SK-N-SH treated with all-trans-retinoic acid at 6 μM for 48 hours (cell line): ENCODE measurements at regions not wholly inside any gene's neighbourhood (a gene's known extent, or its start where the extent isn't known, plus 50 kb on each side); places are given as distances from the start of the nearest gene placed in this dataset.

Experiments used
- ATAC-seq: fragments of 200-7000 bp; cut with Tn5 transposase; 3 replicates; pipeline ENCODE4 v1.9.1; 2020; ENCODE audit warnings: mild to moderate bottlenecking, moderate library complexity
- ARNTL ChIP-seq: fragments of 450-650 bp; formaldehyde crosslinking; IDR thresholded peaks from 2 replicates; pipeline ENCODE4 v1.5.0; 2020; ENCODE audit warnings: low read depth, mild to moderate bottlenecking, moderate library complexity, borderline replicate concordance
- BACH2 ChIP-seq: fragments of 250-450 bp; sonication (Bioruptor Pico); IDR thresholded peaks from 2 replicates; pipeline ENCODE4 v1.9.0; 2021; ENCODE audit warnings: mild to moderate bottlenecking, borderline replicate concordance
- ESRRG ChIP-seq: fragments of 250-450 bp; sonication (Bioruptor Pico); IDR thresholded peaks from 2 replicates; pipeline ENCODE4 v1.6.1; 2021; ENCODE audit warnings: mild to moderate bottlenecking
- GLIS3 ChIP-seq: fragments of 250-450 bp; sonication (Bioruptor Pico); IDR thresholded peaks from 2 replicates; pipeline ENCODE4 v1.5.0; 2020; ENCODE audit warnings: mild to moderate bottlenecking, moderate library complexity
- ISL1 ChIP-seq: fragments of 250-450 bp; sonication (Bioruptor Pico); IDR thresholded peaks from 2 replicates; pipeline ENCODE4 v2.1.2; 2022; ENCODE audit warnings: mild to moderate bottlenecking, moderate library complexity
- OSR1 ChIP-seq: fragments of 250-450 bp; sonication (Bioruptor Pico); IDR thresholded peaks from 2 replicates; pipeline ENCODE4 v1.8.0; 2022; ENCODE audit warnings: moderate library complexity, mild to moderate bottlenecking, inconsistent platforms
- PPARA ChIP-seq: fragments of 250-450 bp; sonication (Bioruptor Pico); IDR thresholded peaks from 2 replicates; pipeline ENCODE4 v1.5.0; 2020; ENCODE audit warnings: mild to moderate bottlenecking, borderline replicate concordance
- RARB ChIP-seq: fragments of 250-450 bp; sonication (Bioruptor Pico); IDR thresholded peaks from 2 replicates; pipeline ENCODE4 v1.8.0; 2021; ENCODE audit warnings: mild to moderate bottlenecking, moderate library complexity
- SNAI2 ChIP-seq: fragments of 250-450 bp; sonication (Bioruptor Pico); IDR thresholded peaks from 2 replicates; pipeline ENCODE4 v1.5.0; 2020; ENCODE audit warnings: mild to moderate bottlenecking, moderate library complexity
- TCF4 ChIP-seq: fragments of 250-450 bp; sonication (Bioruptor Pico); IDR thresholded peaks from 2 replicates; pipeline ENCODE4 v1.8.0; 2021; ENCODE audit warnings: mild to moderate bottlenecking, moderate library complexity, borderline replicate concordance
- TOX ChIP-seq: fragments of 250-450 bp; sonication (Bioruptor Pico); IDR thresholded peaks from 2 replicates; pipeline ENCODE4 v1.8.0; 2021; ENCODE audit warnings: mild to moderate bottlenecking, moderate library complexity, borderline replicate concordance
- ZC3H10 ChIP-seq: fragments of 250-450 bp; sonication (Bioruptor Pico); IDR thresholded peaks from 2 replicates; pipeline ENCODE4 v1.5.1; 2021; ENCODE audit warnings: mild to moderate bottlenecking, moderate library complexity
- ZFP3 ChIP-seq: fragments of 250-450 bp; sonication (Bioruptor Pico); IDR thresholded peaks from 2 replicates; pipeline ENCODE4 v1.5.0; 2020; ENCODE audit warnings: mild to moderate bottlenecking, moderate library complexity
- ZFP30 ChIP-seq: fragments of 450-650 bp; formaldehyde crosslinking; IDR thresholded peaks from 2 replicates; pipeline ENCODE4 v1.5.0; 2022; ENCODE audit warnings: mild to moderate bottlenecking, moderate library complexity
- ZNF565 ChIP-seq: fragments of 450-650 bp; formaldehyde crosslinking; conservative IDR thresholded peaks from 2 replicates; pipeline ENCODE4 v1.5.0; 2020; ENCODE audit warnings: low read depth, mild to moderate bottlenecking, moderate library complexity
- ZNF70 ChIP-seq: fragments of 450-650 bp; formaldehyde crosslinking; IDR thresholded peaks from 2 replicates; pipeline ENCODE4 v1.5.0; 2020; ENCODE audit warnings: mild to moderate bottlenecking, moderate library complexity
- ZNF8 ChIP-seq: fragments of 450-650 bp; formaldehyde crosslinking; IDR thresholded peaks from 2 replicates; pipeline ENCODE4 v1.5.0; 2020; ENCODE audit warnings: mild to moderate bottlenecking, moderate library complexity
- TF ChIP-seq, protein P1 (sequence below): fragments of 250-450 bp; sonication (Bioruptor Pico); IDR thresholded peaks from 2 replicates; pipeline ENCODE4 v1.5.1; 2021; ENCODE audit warnings: mild to moderate bottlenecking, moderate library complexity
- TF ChIP-seq, protein P2 (sequence below): fragments of 250-450 bp; sonication (Bioruptor Pico); IDR thresholded peaks from 2 replicates; pipeline ENCODE4 v1.5.0; 2020; ENCODE audit warnings: mild to moderate bottlenecking, moderate library complexity
- TF ChIP-seq, protein P3 (sequence below): fragments of 250-450 bp; sonication (Bioruptor Pico); IDR thresholded peaks from 2 replicates; pipeline ENCODE4 v1.8.0; 2020; ENCODE audit warnings: mild to moderate bottlenecking, moderate library complexity, borderline replicate concordance
- TF ChIP-seq, protein P4 (sequence below): fragments of 250-450 bp; sonication (Bioruptor Pico); IDR thresholded peaks from 2 replicates; pipeline ENCODE4 v1.5.1; 2020; ENCODE audit warnings: low read depth, mild to moderate bottlenecking, moderate library complexity

DNA sequence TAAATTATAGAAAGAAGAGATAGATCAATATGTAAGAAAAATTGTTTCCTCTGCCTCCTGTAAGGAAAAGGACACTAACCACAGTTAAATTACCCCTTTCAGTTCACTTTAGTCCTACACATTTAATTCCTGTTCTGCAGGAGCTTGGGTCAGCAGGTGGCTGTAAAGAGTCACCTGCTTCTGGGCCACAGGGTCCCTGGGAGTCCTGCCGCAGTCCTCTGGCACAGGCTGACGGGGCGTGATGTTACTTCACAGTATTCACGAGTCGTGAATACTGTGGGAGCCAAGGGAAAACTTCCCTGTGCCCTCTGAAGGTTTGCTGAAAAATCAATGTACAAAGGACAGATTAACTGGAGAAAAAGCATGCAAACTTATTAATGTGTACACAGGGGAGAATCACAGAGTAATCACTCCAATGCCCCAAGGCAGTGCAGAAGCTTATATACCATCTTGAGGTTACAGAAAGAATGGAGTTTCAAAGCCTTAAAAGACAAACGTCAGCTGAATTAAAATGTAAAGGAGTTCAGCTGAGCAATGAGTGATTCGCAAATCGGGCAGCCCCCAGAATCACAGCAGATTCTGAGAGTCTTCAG, 125.8 kb upstream of the TMTC4 start:
- no peak for TF ChIP-seq ESRRG (CRISPR knock-in tag)
- TF ChIP-seq, all 23 proteins: peak for 0
- no peak for ATAC-seq

DNA sequence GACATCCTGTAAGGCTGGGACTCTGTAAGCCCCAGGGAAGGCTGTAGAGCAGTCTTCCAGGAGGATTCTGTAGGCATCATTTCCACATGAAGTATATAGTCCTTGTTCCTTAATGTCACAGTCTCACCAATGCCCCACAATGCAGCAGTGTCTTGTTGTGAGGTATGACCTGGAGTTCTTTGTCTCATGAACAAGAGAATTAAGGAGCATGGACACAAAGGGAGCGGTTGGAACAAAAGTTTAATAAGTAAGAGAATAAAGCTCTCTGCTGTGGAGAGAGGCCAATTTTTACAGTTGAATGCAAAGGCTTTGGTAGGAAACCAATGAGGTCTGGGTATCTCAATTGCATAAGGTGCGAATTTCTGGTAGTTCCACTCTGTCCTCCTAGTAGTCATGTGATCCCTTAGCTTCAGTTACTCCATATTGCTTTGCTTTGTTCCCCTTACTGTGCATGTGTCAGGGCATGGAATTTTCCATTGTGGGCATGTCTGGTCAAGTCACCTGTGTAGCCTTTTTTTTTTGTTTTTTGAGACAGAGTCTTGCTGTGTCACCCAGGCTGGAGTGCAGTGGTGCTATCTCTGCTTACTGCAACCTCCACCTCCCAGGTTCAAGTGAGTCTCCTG, 124.3 kb upstream of the TMTC4 start:
- no peak for TF ChIP-seq BACH2 (CRISPR knock-in tag)
- TF ChIP-seq TCF4 (CRISPR knock-in tag): no peak
- TF ChIP-seq ARNTL (CRISPR knock-in tag): no peak
- TF ChIP-seq ZC3H10 (CRISPR knock-in tag): no peak
- no peak for TF ChIP-seq ZNF8 (CRISPR knock-in tag)
- no peak for TF ChIP-seq ZNF70 (CRISPR knock-in tag)
- TF ChIP-seq, protein P1, sequence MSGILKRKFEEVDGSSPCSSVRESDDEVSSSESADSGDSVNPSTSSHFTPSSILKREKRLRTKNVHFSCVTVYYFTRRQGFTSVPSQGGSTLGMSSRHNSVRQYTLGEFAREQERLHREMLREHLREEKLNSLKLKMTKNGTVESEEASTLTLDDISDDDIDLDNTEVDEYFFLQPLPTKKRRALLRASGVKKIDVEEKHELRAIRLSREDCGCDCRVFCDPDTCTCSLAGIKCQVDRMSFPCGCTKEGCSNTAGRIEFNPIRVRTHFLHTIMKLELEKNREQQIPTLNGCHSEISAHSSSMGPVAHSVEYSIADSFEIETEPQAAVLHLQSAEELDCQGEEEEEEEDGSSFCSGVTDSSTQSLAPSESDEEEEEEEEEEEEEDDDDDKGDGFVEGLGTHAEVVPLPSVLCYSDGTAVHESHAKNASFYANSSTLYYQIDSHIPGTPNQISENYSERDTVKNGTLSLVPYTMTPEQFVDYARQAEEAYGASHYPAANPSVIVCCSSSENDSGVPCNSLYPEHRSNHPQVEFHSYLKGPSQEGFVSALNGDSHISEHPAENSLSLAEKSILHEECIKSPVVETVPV: no peak
- TF ChIP-seq ZFP3 (CRISPR knock-in tag): no peak
- TF ChIP-seq ISL1 (CRISPR knock-in tag): no peak
- TF ChIP-seq, protein P2, sequence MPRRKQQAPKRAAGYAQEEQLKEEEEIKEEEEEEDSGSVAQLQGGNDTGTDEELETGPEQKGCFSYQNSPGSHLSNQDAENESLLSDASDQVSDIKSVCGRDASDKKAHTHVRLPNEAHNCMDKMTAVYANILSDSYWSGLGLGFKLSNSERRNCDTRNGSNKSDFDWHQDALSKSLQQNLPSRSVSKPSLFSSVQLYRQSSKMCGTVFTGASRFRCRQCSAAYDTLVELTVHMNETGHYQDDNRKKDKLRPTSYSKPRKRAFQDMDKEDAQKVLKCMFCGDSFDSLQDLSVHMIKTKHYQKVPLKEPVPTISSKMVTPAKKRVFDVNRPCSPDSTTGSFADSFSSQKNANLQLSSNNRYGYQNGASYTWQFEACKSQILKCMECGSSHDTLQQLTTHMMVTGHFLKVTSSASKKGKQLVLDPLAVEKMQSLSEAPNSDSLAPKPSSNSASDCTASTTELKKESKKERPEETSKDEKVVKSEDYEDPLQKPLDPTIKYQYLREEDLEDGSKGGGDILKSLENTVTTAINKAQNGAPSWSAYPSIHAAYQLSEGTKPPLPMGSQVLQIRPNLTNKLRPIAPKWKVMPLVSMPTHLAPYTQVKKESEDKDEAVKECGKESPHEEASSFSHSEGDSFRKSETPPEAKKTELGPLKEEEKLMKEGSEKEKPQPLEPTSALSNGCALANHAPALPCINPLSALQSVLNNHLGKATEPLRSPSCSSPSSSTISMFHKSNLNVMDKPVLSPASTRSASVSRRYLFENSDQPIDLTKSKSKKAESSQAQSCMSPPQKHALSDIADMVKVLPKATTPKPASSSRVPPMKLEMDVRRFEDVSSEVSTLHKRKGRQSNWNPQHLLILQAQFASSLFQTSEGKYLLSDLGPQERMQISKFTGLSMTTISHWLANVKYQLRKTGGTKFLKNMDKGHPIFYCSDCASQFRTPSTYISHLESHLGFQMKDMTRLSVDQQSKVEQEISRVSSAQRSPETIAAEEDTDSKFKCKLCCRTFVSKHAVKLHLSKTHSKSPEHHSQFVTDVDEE (CRISPR knock-in tag): no peak
- TF ChIP-seq, protein P3, sequence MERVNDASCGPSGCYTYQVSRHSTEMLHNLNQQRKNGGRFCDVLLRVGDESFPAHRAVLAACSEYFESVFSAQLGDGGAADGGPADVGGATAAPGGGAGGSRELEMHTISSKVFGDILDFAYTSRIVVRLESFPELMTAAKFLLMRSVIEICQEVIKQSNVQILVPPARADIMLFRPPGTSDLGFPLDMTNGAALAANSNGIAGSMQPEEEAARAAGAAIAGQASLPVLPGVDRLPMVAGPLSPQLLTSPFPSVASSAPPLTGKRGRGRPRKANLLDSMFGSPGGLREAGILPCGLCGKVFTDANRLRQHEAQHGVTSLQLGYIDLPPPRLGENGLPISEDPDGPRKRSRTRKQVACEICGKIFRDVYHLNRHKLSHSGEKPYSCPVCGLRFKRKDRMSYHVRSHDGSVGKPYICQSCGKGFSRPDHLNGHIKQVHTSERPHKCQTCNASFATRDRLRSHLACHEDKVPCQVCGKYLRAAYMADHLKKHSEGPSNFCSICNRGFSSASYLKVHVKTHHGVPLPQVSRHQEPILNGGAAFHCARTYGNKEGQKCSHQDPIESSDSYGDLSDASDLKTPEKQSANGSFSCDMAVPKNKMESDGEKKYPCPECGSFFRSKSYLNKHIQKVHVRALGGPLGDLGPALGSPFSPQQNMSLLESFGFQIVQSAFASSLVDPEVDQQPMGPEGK (CRISPR knock-in tag): no peak
- no peak for TF ChIP-seq SNAI2 (CRISPR knock-in tag)
- TF ChIP-seq ZNF565 (CRISPR knock-in tag): no peak
- no peak for TF ChIP-seq TOX (CRISPR knock-in tag)
- TF ChIP-seq, all 23 proteins: peak for 0
- ATAC-seq: no peak

DNA sequence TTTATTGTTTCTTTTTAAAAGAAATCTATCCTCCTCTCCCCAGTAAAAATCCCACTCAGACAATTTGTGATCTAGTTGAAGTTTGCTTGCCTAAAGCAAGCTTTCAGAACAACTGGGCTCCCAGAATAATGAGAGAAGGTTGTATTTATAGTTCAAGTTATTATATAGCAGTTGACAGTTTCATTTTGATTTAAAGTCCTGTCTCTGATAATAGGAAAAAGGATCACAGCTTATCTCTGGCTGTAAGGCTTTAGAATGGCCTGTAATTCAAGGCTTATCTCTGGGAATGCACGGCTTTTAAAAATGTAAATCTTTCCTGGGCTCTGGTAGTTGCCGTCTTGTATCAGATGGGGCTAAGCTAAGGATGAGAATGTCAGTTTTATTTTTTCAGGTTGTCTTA, 123.3 kb upstream of the TMTC4 start:
- no peak for ATAC-seq
- TF ChIP-seq ISL1 (CRISPR knock-in tag) (peak; percentile 65), GLIS3 (CRISPR knock-in tag) (no peak), ZNF70 (CRISPR knock-in tag) (no peak), SNAI2 (CRISPR knock-in tag) (no peak)

DNA sequence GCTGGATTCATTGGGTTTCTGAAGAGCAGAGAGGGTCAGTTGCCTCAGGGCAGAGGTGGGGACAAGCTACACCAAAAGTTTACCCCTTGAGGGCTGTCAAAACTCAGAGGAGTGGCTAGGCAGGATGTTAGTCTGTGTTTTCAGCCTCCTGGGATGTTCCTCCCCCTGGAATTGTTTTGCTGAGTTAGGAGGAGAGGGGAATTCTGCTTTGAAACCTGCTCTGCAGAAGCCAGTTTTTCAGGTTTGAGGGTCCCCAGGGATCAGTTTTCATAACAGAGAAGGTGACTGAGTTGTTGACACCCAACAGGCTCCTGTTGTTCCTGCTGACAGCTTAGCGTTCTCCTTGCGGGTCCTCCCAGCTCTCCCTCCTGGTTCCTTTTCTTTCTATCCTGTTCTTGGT, 121.9 kb upstream of the TMTC4 start:
- ATAC-seq: no peak
- TF ChIP-seq ZNF70 (CRISPR knock-in tag) (no peak), SNAI2 (CRISPR knock-in tag) (no peak), TCF4 (CRISPR knock-in tag) (no peak), ARNTL (CRISPR knock-in tag) (no peak), ZFP30 (CRISPR knock-in tag) (no peak), ISL1 (CRISPR knock-in tag) (no peak), PPARA (no peak), BACH2 (CRISPR knock-in tag) (no peak), RARB (CRISPR knock-in tag) (no peak), ZNF565 (CRISPR knock-in tag) (no peak), OSR1 (no peak), ZNF8 (CRISPR knock-in tag) (no peak), ZC3H10 (CRISPR knock-in tag) (no peak), ESRRG (CRISPR knock-in tag) (no peak), ZFP3 (CRISPR knock-in tag) (no peak), GLIS3 (CRISPR knock-in tag) (no peak)
- TF ChIP-seq, protein P2 (CRISPR knock-in tag): no peak
- TF ChIP-seq, protein P1: no peak
- TF ChIP-seq, protein P4, sequence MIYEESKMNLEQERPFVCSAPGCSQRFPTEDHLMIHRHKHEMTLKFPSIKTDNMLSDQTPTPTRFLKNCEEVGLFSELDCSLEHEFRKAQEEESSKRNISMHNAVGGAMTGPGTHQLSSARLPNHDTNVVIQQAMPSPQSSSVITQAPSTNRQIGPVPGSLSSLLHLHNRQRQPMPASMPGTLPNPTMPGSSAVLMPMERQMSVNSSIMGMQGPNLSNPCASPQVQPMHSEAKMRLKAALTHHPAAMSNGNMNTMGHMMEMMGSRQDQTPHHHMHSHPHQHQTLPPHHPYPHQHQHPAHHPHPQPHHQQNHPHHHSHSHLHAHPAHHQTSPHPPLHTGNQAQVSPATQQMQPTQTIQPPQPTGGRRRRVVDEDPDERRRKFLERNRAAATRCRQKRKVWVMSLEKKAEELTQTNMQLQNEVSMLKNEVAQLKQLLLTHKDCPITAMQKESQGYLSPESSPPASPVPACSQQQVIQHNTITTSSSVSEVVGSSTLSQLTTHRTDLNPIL (CRISPR knock-in tag): no peak
